ENCODE measurements at regions not wholly inside any gene's neighbourhood (a gene's known extent, or its start where the extent isn't known, plus 50 kb on each side); places are given as distances from the start of the nearest gene placed in this dataset.

DNA sequence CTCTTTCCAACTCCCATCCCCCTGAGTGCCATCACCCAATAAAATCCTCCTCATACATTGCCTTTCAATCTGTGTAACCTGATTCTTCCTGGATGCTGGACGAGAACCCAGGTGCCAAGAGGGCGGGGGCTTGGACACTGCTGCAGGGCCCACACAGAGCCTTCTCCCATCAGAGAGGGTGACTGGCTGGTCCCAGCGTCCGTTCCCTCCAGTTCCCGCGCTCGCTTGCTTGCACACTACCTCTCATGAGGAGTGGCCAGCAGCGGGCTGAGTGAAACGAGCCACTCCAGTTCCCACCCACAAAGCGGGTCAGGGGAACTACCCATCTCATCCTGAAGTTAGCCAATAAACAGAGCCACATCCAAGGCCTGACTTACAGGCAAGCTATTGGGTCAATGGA lies 602.6 kb upstream of the ADAMTS16 start:
- TF ChIP-seq, protein P1, sequence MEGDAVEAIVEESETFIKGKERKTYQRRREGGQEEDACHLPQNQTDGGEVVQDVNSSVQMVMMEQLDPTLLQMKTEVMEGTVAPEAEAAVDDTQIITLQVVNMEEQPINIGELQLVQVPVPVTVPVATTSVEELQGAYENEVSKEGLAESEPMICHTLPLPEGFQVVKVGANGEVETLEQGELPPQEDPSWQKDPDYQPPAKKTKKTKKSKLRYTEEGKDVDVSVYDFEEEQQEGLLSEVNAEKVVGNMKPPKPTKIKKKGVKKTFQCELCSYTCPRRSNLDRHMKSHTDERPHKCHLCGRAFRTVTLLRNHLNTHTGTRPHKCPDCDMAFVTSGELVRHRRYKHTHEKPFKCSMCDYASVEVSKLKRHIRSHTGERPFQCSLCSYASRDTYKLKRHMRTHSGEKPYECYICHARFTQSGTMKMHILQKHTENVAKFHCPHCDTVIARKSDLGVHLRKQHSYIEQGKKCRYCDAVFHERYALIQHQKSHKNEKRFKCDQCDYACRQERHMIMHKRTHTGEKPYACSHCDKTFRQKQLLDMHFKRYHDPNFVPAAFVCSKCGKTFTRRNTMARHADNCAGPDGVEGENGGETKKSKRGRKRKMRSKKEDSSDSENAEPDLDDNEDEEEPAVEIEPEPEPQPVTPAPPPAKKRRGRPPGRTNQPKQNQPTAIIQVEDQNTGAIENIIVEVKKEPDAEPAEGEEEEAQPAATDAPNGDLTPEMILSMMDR (IDR thresholded peaks at IDR 0.05; ENCODE audit: insufficient read depth, low read length): no peak
- TF ChIP-seq, protein P2, sequence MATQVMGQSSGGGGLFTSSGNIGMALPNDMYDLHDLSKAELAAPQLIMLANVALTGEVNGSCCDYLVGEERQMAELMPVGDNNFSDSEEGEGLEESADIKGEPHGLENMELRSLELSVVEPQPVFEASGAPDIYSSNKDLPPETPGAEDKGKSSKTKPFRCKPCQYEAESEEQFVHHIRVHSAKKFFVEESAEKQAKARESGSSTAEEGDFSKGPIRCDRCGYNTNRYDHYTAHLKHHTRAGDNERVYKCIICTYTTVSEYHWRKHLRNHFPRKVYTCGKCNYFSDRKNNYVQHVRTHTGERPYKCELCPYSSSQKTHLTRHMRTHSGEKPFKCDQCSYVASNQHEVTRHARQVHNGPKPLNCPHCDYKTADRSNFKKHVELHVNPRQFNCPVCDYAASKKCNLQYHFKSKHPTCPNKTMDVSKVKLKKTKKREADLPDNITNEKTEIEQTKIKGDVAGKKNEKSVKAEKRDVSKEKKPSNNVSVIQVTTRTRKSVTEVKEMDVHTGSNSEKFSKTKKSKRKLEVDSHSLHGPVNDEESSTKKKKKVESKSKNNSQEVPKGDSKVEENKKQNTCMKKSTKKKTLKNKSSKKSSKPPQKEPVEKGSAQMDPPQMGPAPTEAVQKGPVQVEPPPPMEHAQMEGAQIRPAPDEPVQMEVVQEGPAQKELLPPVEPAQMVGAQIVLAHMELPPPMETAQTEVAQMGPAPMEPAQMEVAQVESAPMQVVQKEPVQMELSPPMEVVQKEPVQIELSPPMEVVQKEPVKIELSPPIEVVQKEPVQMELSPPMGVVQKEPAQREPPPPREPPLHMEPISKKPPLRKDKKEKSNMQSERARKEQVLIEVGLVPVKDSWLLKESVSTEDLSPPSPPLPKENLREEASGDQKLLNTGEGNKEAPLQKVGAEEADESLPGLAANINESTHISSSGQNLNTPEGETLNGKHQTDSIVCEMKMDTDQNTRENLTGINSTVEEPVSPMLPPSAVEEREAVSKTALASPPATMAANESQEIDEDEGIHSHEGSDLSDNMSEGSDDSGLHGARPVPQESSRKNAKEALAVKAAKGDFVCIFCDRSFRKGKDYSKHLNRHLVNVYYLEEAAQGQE (IDR thresholded peaks at IDR 0.05; ENCODE audit: insufficient replicate concordance, low read depth): no peak
